Inflammatory macrophage (primary cell): ENCODE measurements at regions not wholly inside any gene's neighbourhood (a gene's known extent, or its start where the extent isn't known, plus 50 kb on each side); places are given as distances from the start of the nearest gene placed in this dataset.
A peak's percentile ranks its signal among the peaks of the same experiment; 100 is the strongest.
"Not testable (repeated sequence)": the region's sequence is repeated elsewhere in the genome, so short reads cannot be mapped to it uniquely, and the experiment has no call there.

Experiments
- DNase-seq, 2 donors: peaks; one replicate each; pipeline ENCODE4 v3.0.0-alpha.2; 2020 to 2022

DNA sequence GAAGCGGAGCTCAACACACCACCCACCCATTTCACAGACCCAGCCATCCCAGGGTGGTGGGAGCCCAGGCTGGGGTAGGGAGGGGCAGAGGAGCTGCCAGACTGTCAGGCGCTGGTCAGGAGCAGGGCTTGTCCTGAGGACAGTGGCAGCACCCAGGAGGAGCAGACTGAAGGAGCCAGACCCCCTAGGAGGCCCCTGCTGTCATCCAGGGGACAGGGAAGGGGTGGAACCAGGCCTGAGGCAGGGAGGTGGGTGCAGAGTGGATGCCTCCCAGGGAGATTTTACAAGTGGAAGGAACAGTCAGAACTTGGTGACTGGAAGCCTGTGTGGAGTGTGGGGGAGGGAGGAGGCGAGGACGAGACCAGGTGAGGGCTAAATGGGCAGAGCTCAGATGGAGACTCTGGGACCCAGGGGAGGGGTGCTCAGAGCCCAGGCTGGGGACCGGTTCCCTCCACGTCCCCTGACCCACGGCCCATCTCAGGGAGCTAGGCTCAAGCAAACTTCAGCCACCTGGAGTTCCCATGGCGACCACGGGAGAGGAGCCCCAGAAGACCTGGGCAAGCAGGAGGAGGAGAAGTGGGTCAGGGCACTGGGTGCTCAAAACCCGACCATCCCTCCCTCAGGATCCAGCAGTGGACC is 215.4 kb downstream of the TBC1D2B start:
- DNase-seq, result not testable (repeated sequence)

DNA sequence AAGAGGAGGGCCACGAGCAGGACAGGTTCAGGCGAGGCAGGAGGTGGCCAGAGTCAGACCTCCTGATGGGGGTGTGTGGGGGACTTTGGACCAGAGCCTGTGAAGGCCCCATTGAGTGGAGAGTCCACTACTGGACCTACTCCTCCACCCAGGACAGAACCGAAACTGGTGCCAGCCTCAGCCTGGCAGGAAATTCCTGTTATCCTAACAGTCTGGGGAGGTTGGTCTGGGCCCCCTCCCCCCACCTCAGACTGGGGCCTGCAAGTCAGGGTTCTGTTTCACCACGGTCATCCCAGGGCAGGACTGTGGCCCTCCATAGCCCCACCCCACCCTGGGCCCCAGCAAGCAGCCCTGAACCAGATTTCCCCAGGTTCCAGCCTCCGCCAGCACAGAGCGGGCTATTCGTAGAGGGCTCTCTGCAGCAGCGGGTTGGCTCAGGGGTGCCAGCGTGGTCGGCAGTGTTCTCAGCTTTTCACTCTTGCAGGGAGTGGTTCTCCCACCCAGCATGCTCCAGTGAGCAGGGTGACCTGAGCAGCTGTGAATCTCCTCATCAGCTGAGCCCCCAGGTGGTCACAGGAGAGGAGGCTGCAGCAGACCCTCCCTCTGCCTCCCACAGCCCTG is 217.3 kb downstream of the TBC1D2B start:
- DNase-seq, result no peak

GRCh38 chr15:77859491-77860060 is 217.9 kb downstream of the TBC1D2B start:
- no peak for DNase-seq

GRCh38 chr15:77858792-77859490 is 218.6 kb downstream of the TBC1D2B start:
- DNase-seq, result peak; percentile 83 to 89

DNA sequence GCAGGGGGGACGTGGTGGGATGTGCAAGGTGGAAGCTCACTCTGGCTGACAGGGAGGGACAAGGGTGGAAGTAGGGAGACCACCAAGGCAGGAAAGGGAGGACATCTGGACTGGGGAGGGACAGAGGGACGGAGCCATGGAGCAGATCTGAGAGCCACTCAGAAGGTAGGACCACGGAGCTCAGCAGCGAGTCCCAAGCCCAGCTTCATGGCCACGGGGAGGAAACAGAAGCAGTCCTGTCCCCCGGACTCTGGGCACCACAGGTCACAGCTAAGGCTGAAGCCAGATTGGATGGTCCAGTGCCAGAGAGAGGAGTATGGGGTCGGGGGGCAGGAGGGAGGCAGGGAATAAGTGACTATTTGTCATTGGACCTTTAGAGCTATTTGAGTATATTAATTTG is 220.1 kb downstream of the TBC1D2B start:
- no peak for DNase-seq

GRCh38 chr15:77856705-77857346 is 220.7 kb downstream of the TBC1D2B start:
- no peak for DNase-seq

DNA sequence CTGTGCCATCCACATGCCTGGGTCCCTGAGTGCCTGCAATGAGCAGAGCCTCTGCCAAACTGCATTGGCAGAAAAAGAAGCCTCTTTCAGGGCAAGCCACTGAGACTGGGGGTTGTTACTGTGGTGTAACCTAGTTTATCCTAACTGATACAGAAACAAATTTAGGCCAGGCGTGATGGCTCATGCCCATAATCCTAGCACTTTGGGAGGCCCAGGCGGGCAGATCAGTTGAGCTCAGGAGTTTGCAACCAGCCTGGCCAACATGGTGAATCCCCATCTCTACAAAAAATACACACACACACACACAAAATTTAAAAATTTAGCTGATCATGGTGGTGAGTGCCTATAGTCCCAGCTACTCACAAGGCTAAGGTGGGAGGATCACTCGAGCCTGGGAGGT is 221.6 kb downstream of the TBC1D2B start:
- no peak for DNase-seq

GRCh38 chr15:77854980-77855379 is 222.3 kb upstream of the LINGO1 start:
- DNase-seq, result no peak

DNA sequence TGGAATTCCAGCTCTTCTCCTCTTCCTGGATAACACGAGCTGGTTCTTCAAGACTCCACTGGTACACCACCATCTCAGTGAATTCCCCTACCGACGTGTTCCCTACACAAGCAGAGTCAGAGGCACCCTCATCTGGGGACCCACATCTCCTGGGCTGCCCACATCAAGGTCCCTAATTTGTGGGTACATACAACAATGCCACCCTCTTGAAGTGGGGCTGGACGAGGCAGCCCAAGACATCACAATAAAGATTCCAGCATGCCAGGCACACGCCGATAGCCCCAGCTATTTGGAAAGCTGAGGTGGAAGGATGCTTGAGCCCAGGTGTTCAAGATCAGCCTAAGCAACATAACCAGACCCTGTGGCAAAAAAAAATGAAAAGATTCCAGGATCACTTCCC is 221.2 kb upstream of the LINGO1 start:
- no peak for DNase-seq

- DNase-seq, result no peak
These were observed 220.3 kb upstream of the LINGO1 start for GRCh38 chr15:77853008-77853328.

DNA sequence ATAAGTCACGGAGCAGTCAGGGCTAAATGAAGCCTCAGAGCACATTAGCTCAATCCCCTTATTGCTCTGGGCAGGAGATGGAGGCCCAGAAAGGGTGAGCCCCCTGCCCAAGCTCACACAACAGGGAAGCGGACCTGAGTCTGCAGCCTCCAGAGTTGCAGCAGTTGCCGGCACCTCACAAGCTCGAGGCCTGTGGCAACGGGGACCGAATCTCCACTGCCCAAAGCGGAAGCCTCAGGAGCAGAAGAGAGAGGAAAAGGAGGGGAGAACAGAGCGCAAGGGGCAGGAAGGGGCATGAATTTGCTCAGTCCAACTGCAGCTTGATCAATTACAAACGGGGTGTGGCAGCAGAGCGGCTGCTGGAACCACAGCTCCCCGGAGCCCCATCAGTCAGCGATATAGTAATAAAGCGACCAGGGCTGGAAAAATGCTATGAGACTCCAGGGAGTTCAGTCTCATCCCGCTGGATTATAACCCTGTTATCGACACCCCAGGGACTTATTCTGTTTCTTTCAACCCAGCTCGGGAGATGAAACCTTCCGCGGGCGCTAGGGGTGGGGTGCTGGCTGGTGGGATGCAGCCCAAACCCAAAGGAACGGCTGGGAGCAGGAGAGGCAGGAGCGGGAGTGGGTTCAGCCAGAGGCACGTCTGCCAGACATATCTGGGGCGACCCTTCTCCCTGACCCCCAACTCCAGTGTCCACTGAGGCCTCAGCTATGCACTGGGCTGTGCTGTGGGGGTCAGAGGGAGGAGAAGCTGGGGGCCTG is 219.7 kb upstream of the LINGO1 start:
- DNase-seq, result no peak

DNA sequence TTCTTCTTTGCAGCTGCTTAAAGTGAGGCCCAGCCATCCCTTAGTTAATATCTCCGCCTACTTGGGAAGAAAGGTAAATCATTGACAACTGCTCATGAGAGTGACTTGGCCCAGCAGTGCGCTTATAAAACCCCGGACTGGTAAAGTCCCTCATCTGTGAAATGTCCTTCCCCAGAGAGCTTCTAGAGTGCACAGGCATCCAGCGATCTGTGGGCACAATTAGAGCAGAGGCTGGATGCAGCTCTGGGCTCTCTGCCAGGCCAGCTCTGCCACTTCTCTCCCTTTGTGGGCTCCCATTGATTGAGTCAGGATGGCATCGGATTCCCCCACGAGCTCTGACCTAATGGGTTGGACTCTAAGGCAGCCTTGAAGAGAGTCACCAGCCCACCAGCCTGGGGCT is 219.0 kb upstream of the LINGO1 start:
- DNase-seq, result no peak

- DNase-seq, result no peak
These were observed 218.4 kb upstream of the LINGO1 start for GRCh38 chr15:77851086-77851485.

- no peak for DNase-seq
These were observed 214.3 kb upstream of the LINGO1 start for GRCh38 chr15:77846986-77847385.

DNA sequence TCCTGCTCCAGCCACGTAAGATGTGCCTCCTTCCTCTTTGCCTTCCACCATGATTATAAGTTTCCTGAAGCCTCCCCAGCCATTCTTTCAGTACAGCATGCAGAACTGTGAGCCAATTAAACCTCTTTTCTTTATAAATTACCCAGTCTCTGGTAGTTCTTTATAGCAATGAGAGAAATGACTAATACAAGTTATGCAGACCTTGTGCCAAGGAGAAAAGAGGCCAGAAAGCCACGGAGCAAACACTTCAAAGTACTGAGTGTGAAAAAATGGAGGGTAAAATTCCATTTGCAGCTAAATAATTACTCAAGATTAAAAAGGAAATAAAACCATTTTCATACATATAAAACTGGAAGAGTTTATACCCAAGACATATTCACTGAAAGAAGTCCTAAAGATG is 213.6 kb upstream of the LINGO1 start:
- no peak for DNase-seq

DNA sequence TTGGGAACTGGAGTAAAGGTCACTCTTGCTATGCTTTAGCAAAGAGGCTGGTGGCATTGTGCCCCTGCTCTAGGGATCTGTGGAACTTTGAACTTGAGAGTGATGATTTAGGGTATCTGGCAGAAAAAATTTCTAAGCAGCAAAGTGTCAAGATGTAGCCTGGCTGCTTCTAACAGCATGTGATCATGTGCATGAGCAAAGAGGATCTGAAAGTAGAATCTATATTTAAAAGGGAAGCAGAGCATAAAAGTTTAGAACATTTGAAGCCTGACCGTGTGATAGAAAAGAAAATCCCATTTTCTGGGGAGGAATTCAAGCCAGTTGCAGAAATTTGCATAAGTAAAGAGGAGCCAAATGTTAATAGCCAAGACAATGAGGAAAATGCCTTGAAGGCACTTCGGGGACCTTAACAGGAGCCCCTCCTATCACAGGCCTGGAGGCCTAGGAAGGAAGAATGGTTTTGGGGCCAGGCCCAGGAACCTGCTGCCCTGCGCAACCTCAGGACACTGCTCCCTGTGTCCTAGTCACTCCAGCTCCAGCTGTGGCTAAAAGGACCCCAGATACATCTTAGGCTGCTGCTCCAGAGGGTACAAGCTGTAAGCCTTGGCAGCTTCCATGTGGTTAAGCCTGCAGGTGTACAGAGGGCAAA is 212.2 kb upstream of the LINGO1 start:
- peak; percentile 17 to 24 for DNase-seq

DNA sequence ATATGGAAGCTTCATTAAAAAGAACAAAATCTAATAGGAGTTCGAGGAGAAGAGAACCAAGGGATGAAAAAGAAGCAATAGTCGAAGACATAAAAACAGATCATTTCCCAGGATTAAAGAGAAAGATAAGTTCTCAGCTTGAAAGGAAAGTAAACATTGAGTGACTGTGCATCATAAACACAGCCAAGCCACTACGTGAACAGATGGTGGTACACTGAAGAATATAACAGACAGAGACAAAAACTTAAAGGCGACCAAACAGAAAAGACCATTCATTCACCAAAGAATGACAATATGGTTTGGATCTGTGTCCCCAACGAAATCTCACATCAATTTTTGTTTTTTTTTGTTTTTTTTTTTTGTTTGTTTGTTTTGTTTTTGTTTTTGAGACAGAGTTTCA is 210.8 kb upstream of the LINGO1 start:
- no peak for DNase-seq

DNA sequence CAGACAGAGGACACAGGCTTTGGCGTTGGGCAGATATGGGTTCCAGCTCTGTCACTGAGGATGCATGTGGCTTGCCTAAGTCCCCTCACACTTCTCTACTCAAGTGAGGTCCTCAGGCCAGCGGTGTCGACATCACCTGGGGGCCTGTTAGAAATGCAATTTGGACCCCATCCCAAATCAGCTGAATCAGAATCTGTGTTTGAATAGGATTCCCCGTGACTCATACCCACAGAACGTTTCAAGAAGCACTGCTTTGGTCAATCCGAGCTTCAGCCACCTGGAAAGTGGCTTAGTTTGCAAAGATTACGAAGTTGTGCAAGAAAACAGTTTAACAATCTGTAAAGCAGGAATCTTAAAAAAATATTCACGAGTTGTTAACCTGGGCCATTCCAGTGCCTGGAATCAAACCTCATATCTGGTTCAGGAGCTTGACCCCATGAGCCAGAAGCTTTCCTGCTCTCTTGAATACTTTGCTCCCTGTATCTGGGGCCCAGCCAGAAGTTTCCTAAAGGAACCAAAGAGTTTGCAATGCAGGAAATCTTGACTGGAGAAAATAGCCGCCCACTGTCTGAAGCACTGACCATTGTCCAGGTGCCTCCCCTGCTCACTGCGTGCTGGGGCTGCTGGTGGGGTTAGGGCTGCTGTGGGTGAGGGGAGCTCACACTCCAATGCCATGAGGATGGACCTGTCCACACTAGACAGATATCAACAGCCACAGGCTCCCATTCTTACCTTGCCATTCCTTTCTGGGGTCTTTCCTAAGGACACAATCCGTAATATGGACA is 208.5 kb upstream of the LINGO1 start:
- DNase-seq, result no peak

GRCh38 chr15:77839970-77840905 is 207.5 kb upstream of the LINGO1 start:
- DNase-seq, result no peak

DNA sequence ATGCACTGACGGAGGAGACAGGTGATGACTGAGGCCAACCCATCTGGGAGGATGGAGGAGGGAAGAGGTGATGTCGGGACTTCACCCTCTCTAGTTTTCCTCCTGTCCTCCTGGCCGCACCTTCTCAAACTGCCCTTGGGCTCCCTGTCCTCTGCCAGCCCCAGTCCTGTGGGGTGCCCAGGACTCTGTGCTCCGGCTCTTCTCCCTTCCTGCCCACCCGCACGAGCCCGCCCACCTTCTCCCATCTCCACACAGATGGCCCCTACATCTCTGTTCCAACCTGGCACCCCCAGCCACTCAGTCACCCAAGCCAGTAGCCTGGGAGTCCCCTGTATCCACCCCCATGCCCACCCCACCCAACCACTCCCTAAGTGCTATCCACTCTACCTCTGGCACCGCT is 206.7 kb upstream of the LINGO1 start:
- DNase-seq, result no peak
